MG63 (cell line): ENCODE measurements at regions not wholly inside any gene's neighbourhood (a gene's known extent, or its start where the extent isn't known, plus 50 kb on each side); places are given as distances from the start of the nearest gene placed in this dataset.

Experiments used
- DNase-seq: peaks from one replicate; pipeline ENCODE4 v3.0.0-alpha.2; 2020
- H3K27me3 ChIP-seq: fragments of 250-450 bp; sonication (Bioruptor Pico); 2 replicates; pipeline ENCODE4 v1.5.1; 2020; ENCODE audit warnings: mild to moderate bottlenecking, moderate library complexity
- H3K36me3 ChIP-seq: fragments of 250-450 bp; sonication (Bioruptor Pico); 2 replicates; pipeline ENCODE4 v1.5.1; 2020; ENCODE audit warnings: mild to moderate bottlenecking, moderate library complexity
- H3K4me3 ChIP-seq: fragments of 250-450 bp; sonication (Bioruptor Pico); 2 replicates; pipeline ENCODE4 v1.5.1; 2020; ENCODE audit warnings: mild to moderate bottlenecking, moderate library complexity
- H3K9me3 ChIP-seq: fragments of 250-450 bp; sonication (Bioruptor Pico); 2 replicates; pipeline ENCODE4 v1.5.1; 2020; ENCODE audit warnings: mild to moderate bottlenecking, moderate library complexity

DNA sequence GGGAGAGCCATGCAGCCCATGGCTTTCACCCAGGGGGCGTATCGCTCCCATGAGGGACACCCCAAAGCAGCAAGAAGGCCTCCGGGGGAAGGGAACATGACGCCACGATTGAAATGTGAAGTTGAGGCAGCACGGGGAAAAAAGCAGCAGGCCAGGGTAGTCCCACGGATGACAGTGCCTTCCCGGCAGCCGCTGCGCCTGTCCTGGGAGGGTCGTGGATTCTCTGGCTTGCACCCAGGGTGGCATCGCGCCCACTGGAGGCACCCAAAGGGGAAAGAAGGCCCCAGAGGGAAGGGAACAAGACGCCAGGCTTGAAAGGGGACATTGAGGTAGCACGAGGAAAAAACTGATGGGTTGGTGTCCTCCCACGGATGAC is 161.6 kb upstream of the ALG10B start:
- no peaks in the 10 kb centered on the region for H3K9me3 ChIP-seq
- no peaks in the 10 kb centered on the region for H3K36me3 ChIP-seq
- no peak for DNase-seq
- H3K4me3 ChIP-seq, result no peak overlapping the region
- H3K27me3 ChIP-seq, result peaks cover 6% of the 10 kb centered on the region; the same call in 1 of the 2 replicates

DNA sequence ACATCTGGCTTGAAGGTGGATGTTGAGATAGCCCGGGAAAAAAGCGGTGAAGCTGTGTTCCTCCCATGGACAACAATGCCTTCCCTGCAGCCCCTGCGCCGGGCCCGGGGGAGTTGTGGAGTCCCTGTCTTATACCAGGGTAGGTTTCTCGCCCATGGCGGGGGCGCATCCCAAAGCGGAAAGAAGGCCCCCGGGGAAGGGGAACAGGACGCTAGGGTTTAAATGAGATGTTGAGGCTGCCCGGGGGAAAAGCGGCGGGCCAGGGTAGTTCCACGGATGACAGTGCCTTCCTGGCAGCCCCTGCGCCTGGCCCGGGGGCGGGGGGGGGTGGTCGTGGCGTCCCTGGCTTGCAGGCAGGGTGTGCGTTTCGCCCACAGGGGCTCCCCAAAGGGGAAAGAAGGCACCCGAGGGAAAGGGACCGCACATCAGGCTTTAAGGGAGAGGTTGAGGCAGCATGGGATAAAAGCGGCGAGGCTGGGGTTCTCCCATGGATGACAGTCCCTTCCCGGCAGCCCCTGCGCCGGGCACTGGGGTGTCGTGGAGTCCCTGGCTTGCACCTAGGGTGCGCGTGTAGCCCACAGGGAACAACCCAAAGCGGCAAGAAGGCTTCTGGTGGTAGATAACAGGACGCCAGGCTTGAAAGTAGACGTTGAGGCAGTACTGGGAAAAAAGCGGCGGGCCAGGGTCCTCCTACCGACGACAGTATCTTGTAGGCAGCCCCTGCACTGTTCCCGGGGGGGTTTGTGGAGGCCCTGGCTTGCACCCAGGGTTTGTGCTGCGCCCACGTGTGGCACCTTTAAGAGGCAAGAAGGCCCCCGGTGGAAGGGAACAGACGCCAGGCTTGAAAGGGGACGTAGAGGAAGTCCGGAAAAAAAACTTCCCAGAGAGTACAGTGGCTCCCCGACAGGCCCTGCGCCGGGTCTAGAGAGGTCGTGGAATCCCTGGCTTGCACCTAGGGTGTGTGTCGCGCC is 160.8 kb upstream of the ALG10B start:
- Histone ChIP-seq H3K9me3 (no peaks in the 10 kb centered on the region), H3K27me3 (peaks cover 6% of the 10 kb centered on the region; the same call in 1 of the 2 replicates)

GRCh38 chr12:38156497-38157245 is 159.9 kb upstream of the ALG10B start:
- no peak overlapping the region for H3K4me3 ChIP-seq
- no peaks in the 10 kb centered on the region for H3K9me3 ChIP-seq
- DNase-seq, result no peak
- H3K36me3 ChIP-seq, result no peaks in the 10 kb centered on the region
- H3K27me3 ChIP-seq, result peaks cover 6% of the 10 kb centered on the region; the same call in 1 of the 2 replicates

More for the DNA sequence above, 160.8 kb upstream of the ALG10B start:
- H3K4me3 ChIP-seq, result no peak overlapping the region
- H3K36me3 ChIP-seq, result no peaks in the 10 kb centered on the region
- no peak for DNase-seq

DNA sequence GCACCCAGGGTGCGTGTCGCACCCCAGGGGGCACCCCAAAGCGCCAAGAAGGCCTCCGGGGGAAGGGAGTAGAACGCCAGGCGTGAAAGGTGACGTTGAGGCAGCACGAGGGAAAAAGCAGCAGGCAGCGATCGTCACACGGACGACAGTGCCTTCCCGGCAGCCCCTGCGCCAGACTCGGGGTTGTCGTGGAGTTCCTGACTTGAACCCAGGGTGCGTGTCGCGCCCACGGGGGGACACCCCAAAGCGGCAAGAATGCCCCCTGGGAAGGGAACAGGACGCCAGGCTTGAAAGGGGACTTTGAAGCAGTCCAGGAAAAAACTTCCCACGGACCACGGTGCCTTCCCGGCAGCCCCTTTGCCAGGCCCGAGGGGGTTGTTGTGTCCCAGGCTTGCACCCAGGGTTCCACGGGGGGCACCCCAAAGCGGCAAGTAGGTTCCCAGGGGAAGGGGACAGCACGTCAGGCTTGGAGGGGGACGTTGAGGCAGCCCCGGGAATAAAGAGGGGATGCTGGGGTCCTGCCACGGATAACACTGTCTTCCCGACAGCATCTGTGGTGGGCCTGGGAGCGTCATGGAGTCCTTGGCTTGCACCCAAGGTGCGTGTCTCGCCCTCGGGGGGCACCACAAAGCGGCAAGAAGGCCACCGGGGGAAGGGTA is 159.2 kb upstream of the ALG10B start:
- Histone ChIP-seq H3K36me3 (no peaks in the 10 kb centered on the region), H3K4me3 (no peak overlapping the region), H3K9me3 (no peaks in the 10 kb centered on the region), H3K27me3 (peaks cover 6% of the 10 kb centered on the region; the same call in 1 of the 2 replicates)
- DNase-seq, result no peak

- no peaks in the 10 kb centered on the region for H3K9me3 ChIP-seq
- peaks cover 6% of the 10 kb centered on the region; the same call in 1 of the 2 replicates for H3K27me3 ChIP-seq
- H3K4me3 ChIP-seq, result no peak overlapping the region
- no peak for DNase-seq
- no peaks in the 10 kb centered on the region for H3K36me3 ChIP-seq
Measured at GRCh38 chr12:38157933-38158401, 158.6 kb upstream of the ALG10B start.

DNA sequence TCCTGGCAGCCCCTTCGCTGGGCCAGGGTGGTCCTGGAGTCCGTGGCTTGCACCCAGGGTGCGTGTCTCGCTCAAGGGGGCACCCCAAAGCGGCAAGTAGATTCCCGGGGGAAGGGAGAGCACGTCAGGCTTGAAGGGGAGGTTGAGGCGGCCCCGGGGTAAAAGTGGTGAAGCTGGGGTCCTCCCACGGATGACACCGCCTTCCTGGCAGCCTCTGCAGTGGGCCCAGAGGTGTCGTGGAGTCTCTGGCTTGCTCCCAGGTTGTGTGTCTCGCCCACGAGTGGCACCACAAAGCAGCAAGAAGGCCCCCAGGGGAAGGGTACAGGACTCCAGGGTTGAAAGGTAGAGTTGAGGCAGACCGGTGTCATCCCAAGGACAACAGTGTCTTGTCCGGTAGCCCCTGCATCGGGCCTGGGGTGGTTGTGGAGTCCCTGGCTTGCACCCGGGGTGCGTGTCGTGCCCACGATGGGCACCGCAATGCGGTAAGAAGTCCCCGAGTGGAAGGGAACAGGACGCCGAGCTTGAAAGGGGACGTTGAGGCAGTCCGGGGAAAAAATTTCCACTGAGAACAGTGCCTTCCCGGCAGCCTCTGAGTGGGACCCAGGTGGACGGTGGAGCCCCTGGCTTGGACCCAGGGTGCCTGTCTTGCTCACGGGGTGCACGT is 158.0 kb upstream of the ALG10B start:
- Histone ChIP-seq H3K36me3 (no peaks in the 10 kb centered on the region), H3K4me3 (no peak overlapping the region), H3K9me3 (no peaks in the 10 kb centered on the region), H3K27me3 (peaks cover 6% of the 10 kb centered on the region; the same call in 1 of the 2 replicates)
- DNase-seq, result no peak

- Histone ChIP-seq H3K27me3 (peaks cover 6% of the 10 kb centered on the region; the same call in 1 of the 2 replicates), H3K36me3 (no peaks in the 10 kb centered on the region), H3K9me3 (no peaks in the 10 kb centered on the region), H3K4me3 (no peak overlapping the region)
- DNase-seq, result no peak
Measured at GRCh38 chr12:38159092-38159551, 157.5 kb upstream of the ALG10B start.

DNA sequence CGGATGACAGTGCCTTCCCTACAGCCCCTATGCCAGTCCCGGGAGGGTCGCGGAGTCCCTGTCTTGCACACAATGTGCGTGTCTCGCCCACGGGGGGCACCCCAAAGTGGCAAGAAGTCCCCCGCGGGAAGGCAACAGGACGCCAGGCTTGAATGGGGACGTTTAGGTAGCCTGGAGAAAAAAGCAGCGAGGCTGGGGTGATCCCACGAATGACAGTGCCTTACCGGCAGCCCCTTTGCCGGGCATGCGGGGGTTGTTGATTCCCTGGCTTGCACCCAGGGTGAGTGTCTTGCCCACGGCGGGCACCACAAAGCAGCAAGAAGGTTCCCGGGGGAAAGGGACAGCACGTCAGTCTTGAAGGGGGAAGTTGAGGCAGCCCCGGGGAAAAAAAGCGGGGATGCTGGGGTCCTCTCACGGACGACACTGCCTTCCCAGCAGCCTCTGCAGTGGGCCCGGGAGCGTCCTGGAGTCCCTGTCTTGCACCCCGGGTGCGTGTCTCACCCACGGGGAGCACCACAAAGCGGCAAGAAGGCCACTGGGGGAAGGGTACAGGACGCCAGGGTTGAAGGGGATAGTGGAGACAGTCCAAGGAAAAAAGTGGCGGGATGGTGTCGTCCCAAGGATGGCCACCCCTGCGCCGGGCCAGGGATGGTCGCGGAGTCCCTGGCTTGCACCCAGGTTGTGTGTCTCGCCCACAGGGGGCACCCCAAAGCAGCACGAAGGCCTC is 156.8 kb upstream of the ALG10B start:
- Histone ChIP-seq H3K36me3 (no peaks in the 10 kb centered on the region), H3K4me3 (no peak overlapping the region), H3K9me3 (no peaks in the 10 kb centered on the region), H3K27me3 (peaks cover 6% of the 10 kb centered on the region; the same call in 1 of the 2 replicates)
- DNase-seq, result no peak

DNA sequence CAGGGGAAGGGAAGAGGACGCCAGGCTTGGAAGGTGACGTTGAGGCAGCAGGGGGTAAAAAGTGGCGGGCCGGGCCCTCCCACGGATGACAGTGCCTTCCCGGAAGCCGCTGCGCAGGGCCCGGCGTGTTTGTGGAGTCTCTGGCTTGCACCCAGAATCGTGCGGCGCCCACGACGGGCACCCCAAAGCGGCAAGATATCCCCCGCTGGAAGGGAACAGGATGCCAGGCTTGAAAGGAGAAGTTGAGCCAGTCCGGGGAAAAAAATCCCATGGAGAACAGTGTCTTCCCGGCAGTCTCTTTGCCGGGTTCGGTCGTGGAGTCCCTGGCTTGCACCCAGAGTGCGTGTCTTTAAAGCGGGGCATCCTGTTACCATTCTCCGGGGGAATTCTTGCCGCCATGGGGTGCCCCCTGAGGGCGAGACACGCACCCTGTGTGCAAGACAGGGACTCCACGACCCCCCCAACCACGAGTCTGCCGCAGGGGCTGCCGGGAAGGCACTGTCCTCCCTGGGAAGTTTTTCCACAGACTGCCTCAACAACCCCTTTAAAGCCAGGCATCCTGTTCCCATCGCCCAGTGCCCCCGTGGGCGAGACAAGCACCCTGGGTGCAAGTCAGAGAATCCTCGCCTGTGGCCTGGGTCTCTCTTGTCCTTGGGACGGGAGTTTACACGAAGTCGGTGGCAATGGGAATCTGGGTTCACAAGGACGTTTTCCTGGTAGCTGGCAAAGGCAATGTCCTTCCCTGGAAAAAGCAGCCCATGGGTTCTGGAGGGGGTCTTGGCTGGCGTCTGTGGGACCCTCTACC is 156.1 kb upstream of the ALG10B start:
- Histone ChIP-seq H3K36me3 (no peaks in the 10 kb centered on the region), H3K9me3 (no peaks in the 10 kb centered on the region), H3K4me3 (no peak overlapping the region), H3K27me3 (peaks cover 6% of the 10 kb centered on the region; the same call in 1 of the 2 replicates)
- DNase-seq, result no peak

DNA sequence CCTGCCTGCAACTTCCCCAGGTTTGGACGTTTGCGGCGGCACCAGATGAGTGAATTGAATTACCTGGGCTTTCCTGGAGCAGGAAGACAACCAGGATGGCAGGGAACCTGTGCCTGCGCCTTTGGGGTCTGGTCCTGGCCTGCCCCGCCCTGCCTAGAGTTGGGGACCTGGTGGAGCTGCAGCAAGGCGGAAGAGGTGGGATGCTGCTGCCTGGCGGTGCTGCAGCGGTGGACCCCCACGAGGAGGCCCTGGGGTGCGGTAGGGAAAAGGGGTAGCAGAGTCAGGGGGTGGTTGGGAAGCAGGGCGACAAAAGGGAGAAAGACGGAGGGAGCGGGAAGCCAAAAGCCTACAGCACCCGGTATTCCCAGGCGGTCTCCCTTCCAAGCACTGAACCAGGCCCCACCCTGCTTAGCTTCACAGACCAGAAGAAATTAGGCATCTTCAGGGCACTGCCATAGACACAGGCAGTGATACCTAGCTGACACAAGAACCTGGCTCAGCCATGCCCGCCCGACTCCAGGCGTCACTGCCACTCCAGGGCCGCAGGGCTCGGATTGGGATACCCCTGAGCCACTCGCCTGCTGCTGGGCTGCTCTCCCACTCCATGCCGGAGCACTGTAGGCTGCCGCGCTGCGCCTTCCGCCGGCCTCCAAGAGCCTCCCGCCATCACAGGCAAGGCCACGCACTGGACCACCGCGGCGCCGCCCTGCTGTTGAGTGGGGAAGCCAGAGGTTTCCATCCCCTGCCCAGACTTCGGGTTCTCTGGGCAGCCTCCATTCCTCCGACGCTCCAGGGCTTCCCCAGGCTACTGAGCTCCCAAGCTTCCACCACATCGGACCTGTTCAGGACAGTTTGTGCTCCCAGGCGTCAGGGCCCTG is 155.2 kb upstream of the ALG10B start:
- Histone ChIP-seq H3K36me3 (no peaks in the 10 kb centered on the region), H3K4me3 (no peak overlapping the region), H3K27me3 (peaks cover 6% of the 10 kb centered on the region; the same call in 1 of the 2 replicates), H3K9me3 (no peaks in the 10 kb centered on the region)
- DNase-seq, result no peak

- Histone ChIP-seq H3K36me3 (no peaks in the 10 kb centered on the region), H3K9me3 (no peaks in the 10 kb centered on the region), H3K27me3 (peaks cover 6% of the 10 kb centered on the region; the same call in 1 of the 2 replicates), H3K4me3 (no peak overlapping the region)
- no peak for DNase-seq
Measured at GRCh38 chr12:38162013-38162412, 154.6 kb upstream of the ALG10B start.

DNA sequence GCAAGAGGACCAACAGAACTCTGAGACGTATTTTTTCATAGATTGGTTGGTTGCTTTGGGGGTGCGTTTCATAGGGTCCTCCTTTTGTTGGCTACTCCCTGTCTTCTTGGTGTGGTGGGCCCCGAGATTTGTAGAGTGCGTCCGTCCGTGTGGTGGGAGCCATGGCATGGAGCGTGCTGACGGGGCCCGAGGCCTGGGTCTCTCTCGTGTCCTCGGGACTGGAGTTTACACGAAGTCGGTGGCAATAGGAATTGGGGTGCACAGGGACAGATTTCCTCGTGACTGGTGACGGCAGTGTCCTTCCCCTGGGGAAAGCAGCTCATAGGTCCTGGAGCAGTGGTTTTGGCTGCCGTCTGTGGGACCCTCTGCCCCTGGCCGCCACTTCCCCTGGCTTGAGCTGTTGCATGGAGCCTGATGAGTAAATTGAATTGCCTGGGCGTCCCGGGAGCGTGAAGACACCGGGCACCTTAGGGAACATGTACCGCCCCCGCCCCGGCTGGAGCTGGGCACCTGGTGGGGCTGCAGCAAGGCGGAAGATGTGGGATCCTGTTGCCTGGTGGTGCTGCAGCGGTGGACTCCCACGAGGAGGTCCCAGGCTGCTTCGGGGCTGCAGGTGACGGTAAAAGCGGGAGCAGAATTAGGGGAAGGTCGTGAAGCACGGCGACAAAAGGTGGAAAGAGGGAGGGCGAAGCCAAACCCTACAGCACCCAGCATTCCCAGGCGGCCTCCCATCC is 153.7 kb upstream of the ALG10B start:
- DNase-seq, result no peak
- Histone ChIP-seq H3K36me3 (no peaks in the 10 kb centered on the region), H3K4me3 (no peak overlapping the region), H3K27me3 (peaks cover 6% of the 10 kb centered on the region; the same call in 1 of the 2 replicates), H3K9me3 (no peaks in the 10 kb centered on the region)

DNA sequence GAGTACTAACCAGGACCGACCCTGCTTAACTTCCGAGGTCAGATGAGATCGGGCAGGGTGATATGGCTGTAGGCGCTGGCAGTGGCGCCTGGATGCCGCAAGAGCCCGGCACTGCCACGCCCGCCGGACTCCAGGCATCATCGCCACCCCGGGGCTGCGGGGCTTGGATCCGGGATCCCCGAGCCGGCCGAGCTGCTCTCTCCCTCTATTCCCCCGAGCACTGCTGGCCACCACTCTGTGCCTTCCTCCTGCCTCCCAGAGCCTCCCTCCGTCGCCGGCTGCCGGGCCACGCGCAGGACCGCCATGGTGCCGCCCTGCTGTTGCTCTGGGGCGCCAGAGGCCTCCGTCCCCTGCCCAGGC is 153.2 kb upstream of the ALG10B start:
- H3K4me3 ChIP-seq, result no peak overlapping the region
- DNase-seq, result no peak
- no peaks in the 10 kb centered on the region for H3K36me3 ChIP-seq
- H3K27me3 ChIP-seq, result peaks cover 6% of the 10 kb centered on the region; the same call in 1 of the 2 replicates
- no peaks in the 10 kb centered on the region for H3K9me3 ChIP-seq
